Neural crest cell (in vitro differentiated cells): ENCODE measurements at regions not wholly inside any gene's neighbourhood (a gene's known extent, or its start where the extent isn't known, plus 50 kb on each side); places are given as distances from the start of the nearest gene placed in this dataset.

ENCODE experiments used
- DNase-seq: peaks from one replicate; pipeline ENCODE4 v3.0.0; 2021; ENCODE audit warnings: low read depth, mixed read lengths, low spot score
- H3K27ac Mint-ChIP-seq: one replicate; pipeline ENCODE4 v1.8.0; 2021; ENCODE audit warnings: mild to moderate bottlenecking, mixed read lengths; ENCODE audit not compliant: unreplicated experiment
- H3K27me3 Mint-ChIP-seq: 2 replicates; pipeline ENCODE4 v1.8.0; 2021; ENCODE audit warnings: low read depth, mild to moderate bottlenecking, mixed read lengths
- H3K36me3 Mint-ChIP-seq: 2 replicates; pipeline ENCODE4 v1.8.0; 2021; ENCODE audit warnings: low read depth, mild to moderate bottlenecking, mixed read lengths
- H3K4me1 Mint-ChIP-seq: 2 replicates; pipeline ENCODE4 v1.8.0; 2021; ENCODE audit warnings: mixed read lengths
- H3K4me3 Mint-ChIP-seq: one replicate; pipeline ENCODE4 v1.8.0; 2021; ENCODE audit warnings: mild to moderate bottlenecking, mixed read lengths
- H3K9me3 Mint-ChIP-seq: 2 replicates; pipeline ENCODE4 v1.8.0; 2021; ENCODE audit warnings: mixed read lengths
- TF ChIP-seq, protein P1 (sequence below): fragments of 200-600 bp; sonication (generic); conservative IDR thresholded peaks from 2 replicates; pipeline ENCODE4 v1.5.0; 2021; ENCODE audit warnings: antibody characterized with exemption, mild to moderate bottlenecking

DNA sequence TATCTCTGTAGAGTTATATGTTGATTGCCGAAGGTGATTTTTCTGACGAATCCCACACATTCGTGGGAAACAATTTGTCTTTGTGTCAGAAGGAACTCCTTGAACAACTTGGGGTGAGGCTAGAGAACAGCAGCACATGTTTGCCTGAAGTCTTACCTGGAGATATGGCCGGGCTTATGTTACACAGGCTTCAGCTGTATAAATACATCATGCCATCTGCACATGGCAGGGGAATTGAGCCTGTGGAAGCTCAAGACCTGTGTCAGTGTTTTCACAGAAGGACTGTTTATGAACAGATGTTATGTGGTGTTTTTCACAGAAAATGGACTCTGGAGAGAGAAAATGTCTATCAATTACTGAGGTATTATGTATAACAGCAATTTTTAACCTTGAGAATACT is 203.6 kb upstream of the MDFIC2 start:
- no peak overlapping the region for H3K4me3 Mint-ChIP-seq

DNA sequence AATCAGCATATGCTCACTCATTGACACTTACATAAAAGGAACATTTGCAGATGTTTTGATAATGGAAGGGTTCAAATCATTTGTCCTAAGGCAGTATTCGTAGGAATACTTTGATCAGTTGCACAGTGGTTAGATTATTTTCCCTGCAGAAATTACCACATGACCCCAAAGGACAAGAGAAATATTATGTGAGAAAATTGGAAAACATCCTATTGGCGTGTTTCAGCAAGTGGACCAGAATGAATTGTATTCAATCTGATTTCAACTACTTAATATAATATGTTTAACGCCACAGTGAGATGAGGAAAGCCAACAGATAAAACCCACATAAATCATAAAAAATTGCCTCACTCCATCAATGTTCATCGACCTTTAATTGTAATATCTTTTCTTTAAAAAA is 195.0 kb upstream of the MDFIC2 start:
- TF ChIP-seq, protein P1, sequence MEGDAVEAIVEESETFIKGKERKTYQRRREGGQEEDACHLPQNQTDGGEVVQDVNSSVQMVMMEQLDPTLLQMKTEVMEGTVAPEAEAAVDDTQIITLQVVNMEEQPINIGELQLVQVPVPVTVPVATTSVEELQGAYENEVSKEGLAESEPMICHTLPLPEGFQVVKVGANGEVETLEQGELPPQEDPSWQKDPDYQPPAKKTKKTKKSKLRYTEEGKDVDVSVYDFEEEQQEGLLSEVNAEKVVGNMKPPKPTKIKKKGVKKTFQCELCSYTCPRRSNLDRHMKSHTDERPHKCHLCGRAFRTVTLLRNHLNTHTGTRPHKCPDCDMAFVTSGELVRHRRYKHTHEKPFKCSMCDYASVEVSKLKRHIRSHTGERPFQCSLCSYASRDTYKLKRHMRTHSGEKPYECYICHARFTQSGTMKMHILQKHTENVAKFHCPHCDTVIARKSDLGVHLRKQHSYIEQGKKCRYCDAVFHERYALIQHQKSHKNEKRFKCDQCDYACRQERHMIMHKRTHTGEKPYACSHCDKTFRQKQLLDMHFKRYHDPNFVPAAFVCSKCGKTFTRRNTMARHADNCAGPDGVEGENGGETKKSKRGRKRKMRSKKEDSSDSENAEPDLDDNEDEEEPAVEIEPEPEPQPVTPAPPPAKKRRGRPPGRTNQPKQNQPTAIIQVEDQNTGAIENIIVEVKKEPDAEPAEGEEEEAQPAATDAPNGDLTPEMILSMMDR, result no peak
- no peaks in the 10 kb centered on the region for H3K9me3 Mint-ChIP-seq

More for the DNA sequence above, 203.6 kb upstream of the MDFIC2 start:
- no peaks in the 10 kb centered on the region for H3K36me3 Mint-ChIP-seq
- no peaks in the 10 kb centered on the region for H3K27me3 Mint-ChIP-seq
- no peak overlapping the region for H3K27ac Mint-ChIP-seq
- TF ChIP-seq, protein P1, result no peak
- DNase-seq, result no peak
- no peaks in the 10 kb centered on the region for H3K4me1 Mint-ChIP-seq
- H3K9me3 Mint-ChIP-seq, result no peaks in the 10 kb centered on the region

DNA sequence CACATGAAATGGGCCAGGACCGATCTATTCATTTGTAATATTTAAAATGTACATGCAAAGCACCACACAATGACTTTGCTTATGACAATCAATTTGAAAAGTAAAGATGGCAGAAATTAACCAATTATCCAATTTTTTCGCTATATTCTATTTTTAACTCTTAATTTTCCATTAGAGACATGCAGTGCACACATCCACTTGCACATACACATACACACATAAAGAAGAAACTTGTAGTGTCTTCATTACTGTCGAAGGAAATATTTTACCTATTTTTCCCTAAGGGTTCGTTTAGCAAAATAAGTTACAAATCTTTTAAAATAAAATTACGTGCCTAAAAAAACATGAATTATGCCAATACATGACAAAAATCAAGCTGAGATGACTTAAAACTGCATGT is 194.3 kb upstream of the MDFIC2 start:
- Mint-ChIP-seq H3K4me3 (no peak overlapping the region), H3K27ac (no peak overlapping the region), H3K4me1 (no peaks in the 10 kb centered on the region), H3K27me3 (no peaks in the 10 kb centered on the region), H3K36me3 (no peaks in the 10 kb centered on the region), H3K9me3 (no peaks in the 10 kb centered on the region)
- TF ChIP-seq, protein P1, result no peak
- no peak for DNase-seq

More for the DNA sequence above, 195.0 kb upstream of the MDFIC2 start:
- no peak for DNase-seq
- no peaks in the 10 kb centered on the region for H3K4me1 Mint-ChIP-seq
- H3K27ac Mint-ChIP-seq, result no peak overlapping the region
- H3K4me3 Mint-ChIP-seq, result no peak overlapping the region
- H3K27me3 Mint-ChIP-seq, result no peaks in the 10 kb centered on the region
- no peaks in the 10 kb centered on the region for H3K36me3 Mint-ChIP-seq

DNA sequence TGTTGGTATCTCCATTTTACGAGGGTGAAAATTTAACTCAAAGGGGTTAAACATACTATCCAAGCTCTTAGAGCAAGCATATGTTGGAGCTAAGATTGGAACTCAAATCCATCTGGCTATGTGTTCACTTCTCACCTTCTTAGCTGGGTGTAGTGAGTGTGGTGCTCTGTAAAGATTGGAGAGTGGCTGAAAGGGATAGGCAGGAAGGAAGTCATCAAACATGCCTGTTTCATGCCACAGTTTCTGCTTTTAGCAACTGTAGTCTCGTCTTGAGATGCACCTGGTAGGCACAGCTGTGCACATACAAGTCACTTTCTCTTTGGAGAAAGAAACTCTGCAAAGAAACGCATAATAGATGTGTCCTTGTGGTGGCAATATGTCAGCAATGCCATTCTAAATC is 189.1 kb upstream of the MDFIC2 start:
- no peaks in the 10 kb centered on the region for H3K4me1 Mint-ChIP-seq

DNA sequence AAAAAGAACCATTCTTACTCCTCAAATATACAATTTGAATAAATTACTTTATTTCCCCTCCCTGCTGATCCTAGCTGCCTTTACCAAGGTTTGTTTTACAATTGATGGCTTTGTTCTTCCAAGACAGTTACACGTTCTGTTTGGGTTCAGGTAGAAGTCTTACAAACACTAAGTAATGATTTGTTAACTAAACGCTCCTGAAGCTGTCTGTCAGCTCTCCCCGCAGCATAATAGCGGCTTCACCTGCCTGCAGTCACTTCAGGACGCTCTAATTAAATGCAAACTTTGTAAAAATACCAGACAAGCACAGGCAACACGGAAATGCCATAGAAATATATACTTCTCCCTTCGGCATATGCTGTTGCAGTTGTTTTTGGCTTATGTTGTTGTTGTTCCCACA is 176.4 kb upstream of the MDFIC2 start:
- Mint-ChIP-seq H3K27ac (no peak overlapping the region), H3K9me3 (no peaks in the 10 kb centered on the region), H3K4me3 (no peak overlapping the region), H3K27me3 (peaks cover 10% of the 10 kb centered on the region), H3K36me3 (no peaks in the 10 kb centered on the region), H3K4me1 (no peaks in the 10 kb centered on the region)
- TF ChIP-seq, protein P1, result no peak
- DNase-seq, result no peak

More for the DNA sequence above, 189.1 kb upstream of the MDFIC2 start:
- Mint-ChIP-seq H3K27ac (no peak overlapping the region), H3K36me3 (no peaks in the 10 kb centered on the region), H3K4me3 (no peak overlapping the region), H3K27me3 (no peaks in the 10 kb centered on the region), H3K9me3 (no peaks in the 10 kb centered on the region)
- DNase-seq, result no peak
- TF ChIP-seq, protein P1, result no peak

DNA sequence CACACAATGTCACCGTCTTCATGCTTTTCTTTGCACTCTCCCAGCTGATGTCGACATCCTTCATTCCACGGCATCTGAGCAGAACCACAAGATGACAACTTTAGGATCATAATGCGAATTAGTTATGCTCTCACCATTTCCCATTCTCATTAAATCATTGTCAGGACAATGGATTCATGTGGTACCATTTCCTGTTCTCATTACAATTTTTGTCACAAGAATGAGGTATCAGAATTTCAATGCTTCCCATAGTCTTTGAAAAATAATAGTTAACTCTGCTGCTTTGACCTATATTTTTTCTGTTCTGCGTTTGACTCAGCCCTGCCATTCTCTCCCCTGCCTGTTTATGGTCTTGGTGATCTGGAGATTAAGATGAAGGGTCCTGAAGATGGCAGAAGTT is 175.7 kb upstream of the MDFIC2 start:
- Mint-ChIP-seq H3K4me1 (no peaks in the 10 kb centered on the region), H3K27ac (no peak overlapping the region), H3K27me3 (peaks cover 10% of the 10 kb centered on the region), H3K4me3 (no peak overlapping the region), H3K9me3 (no peaks in the 10 kb centered on the region), H3K36me3 (no peaks in the 10 kb centered on the region)
- TF ChIP-seq, protein P1, result no peak
- DNase-seq, result no peak
